Endodermal cell (in vitro differentiated cells): ENCODE measurements at regions not wholly inside any gene's neighbourhood (a gene's known extent, or its start where the extent isn't known, plus 50 kb on each side); places are given as distances from the start of the nearest gene placed in this dataset.

Experiments used
- DNase-seq: peaks from one replicate; pipeline ENCODE4 v3.0.0-alpha.2; 2017
- H3K27ac ChIP-seq: 2 replicates; pipeline ENCODE4 v1.5.1; 2013; ENCODE audit warnings: mild to moderate bottlenecking, low read depth, low read length, moderate library complexity
- H3K27me3 ChIP-seq: 2 replicates; pipeline ENCODE4 v1.6.1; 2013; ENCODE audit warnings: mild to moderate bottlenecking, low read length, moderate library complexity; ENCODE audit not compliant: insufficient read depth, control insufficient read depth, poor library complexity, severe bottlenecking
- H3K36me3 ChIP-seq: 2 replicates; pipeline ENCODE4 v1.7.0; 2013; ENCODE audit warnings: mild to moderate bottlenecking, low read length, moderate library complexity; ENCODE audit not compliant: control insufficient read depth, insufficient read depth
- H3K4me1 ChIP-seq: one replicate; pipeline ENCODE4 v1.7.0; 2013; ENCODE audit warnings: low read length; ENCODE audit not compliant: control insufficient read depth, insufficient read depth
- H3K4me3 ChIP-seq: 2 replicates; pipeline ENCODE4 v1.5.1; 2013; ENCODE audit warnings: mild to moderate bottlenecking, low read length, moderate library complexity
- H3K9ac ChIP-seq: 2 replicates; pipeline ENCODE4 v1.6.1; 2013; ENCODE audit warnings: mild to moderate bottlenecking, low read length, moderate library complexity; ENCODE audit not compliant: poor library complexity, severe bottlenecking; ENCODE audit errors: extremely low read depth
- H3K9me3 ChIP-seq: 2 replicates; pipeline ENCODE4 v1.6.1; 2013; ENCODE audit warnings: mild to moderate bottlenecking, low read length, moderate library complexity; ENCODE audit not compliant: control insufficient read depth
- H3K27ac Mint-ChIP-seq: 2 replicates; pipeline ENCODE4 v1.8.0; 2020; ENCODE audit warnings: mixed read lengths
- H3K27me3 Mint-ChIP-seq: 2 replicates; pipeline ENCODE4 v1.8.0; 2021; ENCODE audit warnings: mild to moderate bottlenecking, mixed read lengths; ENCODE audit not compliant: insufficient read depth
- H3K36me3 Mint-ChIP-seq: 2 replicates; pipeline ENCODE4 v1.8.0; 2020; ENCODE audit warnings: low read depth, mixed read lengths
- H3K4me1 Mint-ChIP-seq: 2 replicates; pipeline ENCODE4 v1.8.0; 2020; ENCODE audit warnings: mixed read lengths
- H3K4me3 Mint-ChIP-seq: 2 replicates; pipeline ENCODE4 v1.8.0; 2020; ENCODE audit warnings: mild to moderate bottlenecking, moderate library complexity, mixed read lengths
- H3K9me3 Mint-ChIP-seq: 2 replicates; pipeline ENCODE4 v1.8.0; 2020; ENCODE audit warnings: mild to moderate bottlenecking, mixed read lengths
- CTCF ChIP-seq: fragments of 200-600 bp; sonication (generic); conservative IDR thresholded peaks from 2 replicates; pipeline ENCODE4 v1.5.0; 2021; ENCODE audit warnings: antibody characterized with exemption, mild to moderate bottlenecking
- WGBS, 2 experiments: methylation state at CpG; one replicate each; pipeline versions ENCODE4 v1.1.5 to v1.1.7; 2013; ENCODE audit warnings: missing lambda C conversion rate in 2 of 2, mixed read lengths in 1 of 2; ENCODE audit not compliant: insufficient coverage in 1 of 2, insufficient read length in 1 of 2; 5-methylcytosine and 5-hydroxymethylcytosine counted together

- H3K36me3 Mint-ChIP-seq = no peaks in the 10 kb centered on the region
- TF ChIP-seq CTCF = peak; percentile 91
- no peak overlapping the region for H3K27ac Mint-ChIP-seq
- Histone ChIP-seq H3K9ac (no peak overlapping the region), H3K4me1 (no peaks in the 10 kb centered on the region), H3K27me3 (no peaks in the 10 kb centered on the region), H3K36me3 (no peaks in the 10 kb centered on the region), H3K27ac (no peak overlapping the region), H3K9me3 (no peaks in the 10 kb centered on the region), H3K4me3 (no peak overlapping the region)
- H3K4me1 Mint-ChIP-seq = peaks cover 6% of the 10 kb centered on the region
- WGBS, 2 experiments = 29 to 32% methylated on average over 1 to 2 of the region's 2 CpGs
- H3K27me3 Mint-ChIP-seq = no peaks in the 10 kb centered on the region
- H3K4me3 Mint-ChIP-seq = no peak overlapping the region
- DNase-seq = peak; percentile 91
- H3K9me3 Mint-ChIP-seq = no peaks in the 10 kb centered on the region
Measured at GRCh38 chr20:4519534-4519933, 166.7 kb upstream of the PRNP start.

- TF ChIP-seq CTCF = no peak
- H3K4me1 ChIP-seq = no peaks in the 10 kb centered on the region
- H3K9ac ChIP-seq = no peak overlapping the region
- H3K36me3 Mint-ChIP-seq = no peaks in the 10 kb centered on the region
- WGBS, 2 experiments = 80 to 90% methylated on average over 1 of the region's 1 CpG
- peak overlapping the region; percentile 7 for H3K27ac Mint-ChIP-seq
- H3K9me3 Mint-ChIP-seq = no peaks in the 10 kb centered on the region
- peaks cover 6% of the 10 kb centered on the region for H3K4me1 Mint-ChIP-seq
- H3K27ac ChIP-seq = no peak overlapping the region
- no peaks in the 10 kb centered on the region for H3K27me3 Mint-ChIP-seq
- no peaks in the 10 kb centered on the region for H3K9me3 ChIP-seq
- no peak overlapping the region for H3K4me3 ChIP-seq
- no peaks in the 10 kb centered on the region for H3K36me3 ChIP-seq
- DNase-seq = no peak
- H3K4me3 Mint-ChIP-seq = no peak overlapping the region
- H3K27me3 ChIP-seq = no peaks in the 10 kb centered on the region
Measured at GRCh38 chr20:4516876-4517275, 169.4 kb upstream of the PRNP start.

- Histone ChIP-seq H3K9me3 (peaks cover 8% of the 10 kb centered on the region), H3K36me3 (no peaks in the 10 kb centered on the region), H3K4me3 (no peak overlapping the region), H3K27ac (no peak overlapping the region), H3K9ac (no peak overlapping the region), H3K27me3 (no peaks in the 10 kb centered on the region), H3K4me1 (no peaks in the 10 kb centered on the region)
- no peak for DNase-seq
- Mint-ChIP-seq H3K27ac (no peak overlapping the region), H3K4me3 (no peak overlapping the region), H3K9me3 (peaks cover 12% of the 10 kb centered on the region), H3K4me1 (peaks cover 6% of the 10 kb centered on the region), H3K27me3 (no peaks in the 10 kb centered on the region), H3K36me3 (no peaks in the 10 kb centered on the region)
- TF ChIP-seq CTCF = no peak
Measured at GRCh38 chr20:4513720-4514119, 172.5 kb upstream of the PRNP start.
